Frontal cortex (tissue), 3 donors: ENCODE measurements at regions not wholly inside any gene's neighbourhood (a gene's known extent, or its start where the extent isn't known, plus 50 kb on each side); places are given as distances from the start of the nearest gene placed in this dataset.
A peak's percentile ranks its signal among the peaks of the same experiment; 100 is the strongest.
"Not testable (repeated sequence)": the region's sequence is repeated elsewhere in the genome, so short reads cannot be mapped to it uniquely, and the experiment has no call there.

Experiments
- DNase-seq, 2 donors: peaks; one replicate each; pipeline ENCODE4 v3.0.0; 2012; ENCODE audit warnings: low spot score in 2 of 2
- FAIRE-seq: peaks from 2 replicates; lab custom pipeline; 2012; peaks lifted over from hg19 to GRCh38; lab: Jason Lieb, UNC
- donor health status: control.
- donor health status: control.
- donor health status: control.

DNA sequence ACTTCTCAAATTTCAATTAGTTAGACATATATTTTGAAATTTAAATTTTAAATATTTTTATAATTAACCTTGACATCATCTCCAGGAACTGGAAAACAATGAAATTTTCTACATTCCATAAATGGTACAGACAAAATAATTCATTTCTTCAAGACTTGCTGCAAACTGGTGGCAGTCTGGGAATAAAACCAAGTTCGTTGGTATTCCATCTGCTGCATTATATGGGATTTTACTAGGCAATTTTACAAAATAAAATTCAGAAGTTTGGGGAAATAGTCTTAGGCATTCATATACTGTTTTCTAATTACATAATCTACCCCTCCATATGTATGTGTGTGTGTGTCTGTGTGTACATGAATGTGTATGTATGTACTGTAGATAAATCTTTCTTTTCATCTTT is 984.6 kb upstream of the KCND2 start:
- DNase-seq: no peak
- FAIRE-seq: no peak

DNA sequence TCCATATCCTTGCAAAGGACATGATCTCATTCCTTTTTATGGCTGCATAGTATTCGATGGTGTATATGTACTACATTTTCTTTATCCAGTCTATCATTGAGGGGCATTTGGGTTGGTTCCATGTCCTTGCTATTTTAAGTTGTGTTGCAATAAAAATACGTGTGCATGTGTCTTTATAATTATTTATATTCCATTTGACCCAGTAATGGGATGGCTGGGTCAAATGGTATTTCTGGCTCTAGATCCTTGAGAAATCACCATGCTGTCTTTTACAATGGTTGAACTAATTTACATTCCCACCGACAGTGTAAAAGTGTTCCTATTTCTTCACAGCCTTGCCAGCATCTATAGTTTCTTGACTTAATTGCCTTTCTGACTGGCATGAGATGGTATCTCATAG is 972.6 kb upstream of the KCND2 start:
- not testable (repeated sequence) for DNase-seq, FAIRE-seq

GRCh38 chr7:119320316-119320715 is 952.7 kb upstream of the KCND2 start:
- no peak for DNase-seq
- FAIRE-seq: no peak

DNA sequence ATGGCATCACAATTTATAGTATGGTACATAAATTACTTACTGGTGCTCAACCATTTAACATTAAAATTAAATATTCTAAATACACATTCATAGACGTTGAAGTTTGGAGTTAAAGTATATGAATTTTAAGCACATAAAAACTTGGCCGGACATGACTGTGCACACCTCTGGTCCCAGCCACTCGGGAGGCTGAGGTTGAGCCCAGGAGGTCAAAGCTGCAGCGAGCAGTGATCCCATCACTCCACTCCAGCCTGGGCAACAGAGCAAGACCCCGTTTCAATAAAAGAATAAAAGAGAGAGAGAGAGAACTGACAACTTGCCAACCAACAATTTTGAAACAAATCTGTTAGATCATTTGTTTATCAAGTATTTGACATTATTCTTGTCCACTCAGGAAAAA is 943.3 kb upstream of the KCND2 start:
- FAIRE-seq: no peak
- no peak for DNase-seq

DNA sequence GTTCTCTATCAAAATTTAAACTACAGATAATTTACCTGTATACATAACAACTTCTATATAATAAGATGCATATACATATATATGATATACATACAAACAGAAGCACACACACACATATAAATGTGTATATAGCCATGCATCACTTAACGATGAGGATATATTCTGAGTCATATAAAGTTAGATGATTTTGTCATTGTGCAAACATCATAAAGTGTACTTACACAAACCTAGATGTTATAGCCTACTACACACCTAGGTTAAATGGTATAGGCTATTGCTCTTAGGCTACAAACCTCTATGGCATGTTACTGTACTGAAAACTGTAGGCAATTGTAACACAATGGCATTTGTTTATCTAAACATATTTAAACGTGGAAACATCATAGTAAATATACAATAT is 937.6 kb upstream of the KCND2 start:
- no peak for FAIRE-seq
- DNase-seq: no peak

DNA sequence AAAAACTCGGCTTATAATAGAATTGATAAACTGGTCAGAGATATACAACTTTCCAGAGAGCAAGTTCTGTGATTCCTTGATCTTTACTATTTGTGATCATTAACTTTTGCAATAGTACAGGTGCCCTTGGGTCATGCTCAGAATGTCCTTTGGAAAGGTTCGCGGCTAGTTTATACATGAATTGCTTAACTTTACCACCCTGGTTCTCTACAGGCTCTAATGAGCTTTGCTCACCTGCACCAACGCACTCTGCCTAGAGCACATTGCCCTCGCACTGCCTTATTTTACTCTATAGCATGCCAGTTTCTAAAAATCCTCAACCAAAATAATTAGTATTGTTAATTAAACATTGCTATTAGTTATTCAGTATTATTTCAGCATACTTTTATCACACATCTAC is 931.2 kb upstream of the KCND2 start:
- FAIRE-seq: no peak
- DNase-seq: no peak

DNA sequence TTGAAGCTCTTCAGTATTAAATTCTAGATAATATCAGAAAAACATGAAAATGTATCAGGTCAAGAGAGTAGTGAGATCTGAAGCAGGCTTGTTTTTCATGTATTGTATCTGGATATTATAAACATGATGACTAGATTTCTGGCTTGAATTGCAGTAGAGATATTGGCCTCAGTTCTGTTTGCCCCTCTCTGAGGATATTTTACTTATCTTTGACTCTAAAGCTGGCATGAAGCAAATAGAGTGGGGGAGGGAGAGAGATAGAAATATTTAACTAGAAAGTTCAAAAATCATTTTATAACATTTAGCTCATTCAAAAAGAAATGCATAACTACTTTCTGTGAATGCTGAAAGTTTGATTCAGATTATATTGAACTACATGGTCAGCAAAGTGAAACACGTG is 929.7 kb upstream of the KCND2 start:
- no peak for DNase-seq
- no peak for FAIRE-seq

DNA sequence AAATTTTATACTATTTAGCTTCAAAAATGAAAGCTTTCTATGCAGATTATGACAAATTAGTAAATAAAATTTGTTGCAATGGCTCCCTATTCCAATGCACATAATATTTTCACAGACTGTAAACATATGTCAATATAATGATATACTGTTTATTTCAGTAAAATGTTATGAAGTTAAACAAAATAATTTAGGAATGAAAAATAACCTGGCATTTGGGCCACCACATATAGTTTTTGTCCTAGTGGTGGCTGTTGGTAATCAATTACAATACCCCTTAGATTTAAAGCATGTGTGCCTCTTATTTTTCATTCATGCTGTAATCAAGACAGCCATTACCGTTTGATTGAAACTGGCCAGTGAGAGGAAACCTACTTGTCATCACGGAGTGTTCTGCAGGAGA is 928.5 kb upstream of the KCND2 start:
- FAIRE-seq (no peak), DNase-seq (no peak)

- FAIRE-seq (no peak), DNase-seq (no peak)
Measured at GRCh38 chr7:119348491-119348890, 924.5 kb upstream of the KCND2 start.

- FAIRE-seq: no peak
Measured at GRCh38 chr7:119350334-119350733, 922.6 kb upstream of the KCND2 start.

GRCh38 chr7:119351320-119351719 is 921.7 kb upstream of the KCND2 start:
- no peak for FAIRE-seq
- no peak for DNase-seq

More at GRCh38 chr7:119350334-119350733, 922.6 kb upstream of the KCND2 start:
- DNase-seq: no peak

DNA sequence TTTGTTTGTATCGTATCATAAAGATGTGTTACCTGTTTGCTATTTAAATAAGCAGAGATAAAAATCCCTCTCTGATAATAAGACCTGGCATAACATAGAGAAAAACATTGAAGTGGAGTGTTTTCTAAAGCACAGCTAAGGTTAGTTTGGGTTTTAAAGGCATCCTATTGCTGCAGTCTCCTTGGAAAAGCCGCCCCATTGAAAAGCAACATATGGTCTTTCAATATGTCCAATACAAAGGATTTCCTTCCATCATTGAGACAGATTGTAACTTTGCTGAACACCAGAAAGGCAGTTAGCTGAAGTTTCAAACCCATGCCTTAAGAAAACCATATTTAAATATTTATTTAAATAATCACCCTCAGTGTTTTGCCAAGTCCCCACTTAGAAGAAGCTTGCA is 898.5 kb upstream of the KCND2 start:
- no peak for DNase-seq
- FAIRE-seq: no peak

DNA sequence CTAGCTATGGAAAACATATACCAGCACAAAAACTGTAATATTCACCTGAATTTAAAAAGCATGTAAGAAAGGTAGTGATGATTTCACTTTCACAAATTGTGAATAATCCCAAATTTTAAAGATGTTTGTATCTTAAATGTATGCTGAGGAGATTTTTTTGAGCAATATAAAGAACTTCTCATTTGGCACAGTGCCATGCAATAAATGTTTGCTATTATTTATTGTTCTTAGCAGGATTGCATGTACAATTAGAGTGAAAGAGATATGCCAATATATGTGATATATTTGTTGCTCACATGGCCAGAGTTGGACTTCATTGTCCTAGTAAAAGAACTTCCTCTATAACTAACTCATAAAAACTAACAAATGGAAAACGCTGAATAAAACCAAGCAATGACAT is 895.1 kb upstream of the KCND2 start:
- DNase-seq (no peak), FAIRE-seq (no peak)

- DNase-seq: no peak
Measured at GRCh38 chr7:119382726-119383125, 890.2 kb upstream of the KCND2 start.

GRCh38 chr7:119395024-119395423 is 878.0 kb upstream of the KCND2 start:
- DNase-seq: no peak
- FAIRE-seq: no peak

More at GRCh38 chr7:119382726-119383125, 890.2 kb upstream of the KCND2 start:
- no peak for FAIRE-seq

DNA sequence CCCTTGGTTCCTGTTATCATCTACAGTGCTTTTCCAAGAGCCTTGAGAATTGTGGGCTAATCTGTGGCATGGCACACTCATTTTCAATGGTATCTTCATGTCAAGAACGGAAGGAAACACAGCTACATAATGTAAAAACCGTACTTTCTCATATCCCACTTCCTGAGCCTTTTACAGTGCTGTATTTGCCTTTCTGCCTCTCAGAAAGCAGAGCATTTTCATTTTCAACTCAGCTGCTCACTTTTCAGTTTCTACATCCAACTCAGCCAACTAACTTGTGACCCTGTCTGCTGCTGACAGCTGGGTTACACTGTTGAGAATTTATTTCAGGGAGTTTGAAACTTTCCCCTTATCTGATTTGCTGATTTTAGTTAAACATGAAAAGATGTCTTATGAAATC is 875.8 kb upstream of the KCND2 start:
- FAIRE-seq (no peak), DNase-seq (no peak)

- DNase-seq: no peak
- FAIRE-seq: no peak
Measured at GRCh38 chr7:119408596-119408995, 864.4 kb upstream of the KCND2 start.

DNA sequence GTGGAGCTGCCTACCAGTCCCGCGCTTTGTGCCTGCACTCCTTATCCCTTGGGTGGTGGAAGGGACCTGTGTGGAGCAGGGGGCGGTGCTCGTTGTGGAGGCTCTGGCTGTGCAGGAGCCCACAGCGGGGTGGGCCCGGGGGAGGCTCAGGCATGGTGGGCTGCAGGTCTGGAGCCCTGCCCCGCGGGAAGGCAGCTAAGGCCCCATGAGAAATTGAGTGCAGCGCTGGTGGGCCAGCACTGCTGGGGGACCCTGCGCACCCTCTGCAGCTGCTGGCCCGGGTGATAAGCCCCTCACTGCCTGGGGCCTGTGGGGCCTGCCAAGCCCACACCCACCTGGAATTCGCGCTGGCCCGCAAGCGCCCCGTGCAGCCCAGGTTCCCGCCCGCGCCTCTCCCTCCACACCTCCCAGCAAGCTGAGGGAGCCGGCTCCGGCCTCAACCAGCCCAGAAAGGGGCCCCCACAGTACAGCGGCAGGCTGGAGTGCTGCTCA is 859.6 kb upstream of the KCND2 start:
- no peak for DNase-seq
- no peak for FAIRE-seq

GRCh38 chr7:119415682-119416081 is 857.3 kb upstream of the KCND2 start:
- FAIRE-seq (no peak), DNase-seq (no peak)

GRCh38 chr7:119421657-119422056 is 851.3 kb upstream of the KCND2 start:
- DNase-seq (no peak), FAIRE-seq (no peak)

- DNase-seq (no peak), FAIRE-seq (peak; percentile 34)
Measured at GRCh38 chr7:119436882-119437281, 836.1 kb upstream of the KCND2 start.

GRCh38 chr7:119438315-119438714 is 834.7 kb upstream of the KCND2 start:
- no peak for DNase-seq
- no peak for FAIRE-seq

DNA sequence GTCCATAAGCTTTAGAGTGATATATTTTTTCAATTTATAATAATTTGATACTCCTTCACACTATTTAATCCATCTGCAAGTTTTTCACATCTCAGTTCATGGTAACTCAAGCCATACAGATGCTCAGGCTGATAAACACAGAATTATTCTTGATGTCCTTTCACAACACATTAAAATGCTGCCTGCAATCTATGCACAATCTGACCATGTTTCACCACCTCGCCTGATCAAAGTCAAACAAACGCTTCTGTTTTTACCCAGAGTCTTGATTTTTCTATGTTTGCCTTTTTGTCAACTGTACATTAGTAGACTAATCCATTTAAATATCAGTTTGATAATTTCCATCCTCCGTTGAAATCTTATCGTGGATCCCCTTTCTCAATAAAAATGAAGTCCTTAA is 833.8 kb upstream of the KCND2 start:
- DNase-seq (no peak), FAIRE-seq (no peak)
